ENCODE measurements at regions not wholly inside any gene's neighbourhood (a gene's known extent, or its start where the extent isn't known, plus 50 kb on each side); places are given as distances from the start of the nearest gene placed in this dataset.

- TF ChIP-seq CTCF (IDR thresholded peaks at IDR 0.05; ENCODE audit: insufficient read depth, low read length, poor library complexity, severe bottlenecking) (no peak), EZH2phosphoT487 (conservative IDR thresholded peaks at IDR 0.05; ENCODE audit: low read length) (no peak)
Measured at GRCh38 chr1:60563777-60564535, 490.4 kb upstream of the C1orf87 start.

Measured in SU-DHL-6 (cell line).